ENCODE measurements at regions not wholly inside any gene's neighbourhood (a gene's known extent, or its start where the extent isn't known, plus 50 kb on each side); places are given as distances from the start of the nearest gene placed in this dataset.
A peak's percentile ranks its signal among the peaks of the same experiment; 100 is the strongest.

DNA sequence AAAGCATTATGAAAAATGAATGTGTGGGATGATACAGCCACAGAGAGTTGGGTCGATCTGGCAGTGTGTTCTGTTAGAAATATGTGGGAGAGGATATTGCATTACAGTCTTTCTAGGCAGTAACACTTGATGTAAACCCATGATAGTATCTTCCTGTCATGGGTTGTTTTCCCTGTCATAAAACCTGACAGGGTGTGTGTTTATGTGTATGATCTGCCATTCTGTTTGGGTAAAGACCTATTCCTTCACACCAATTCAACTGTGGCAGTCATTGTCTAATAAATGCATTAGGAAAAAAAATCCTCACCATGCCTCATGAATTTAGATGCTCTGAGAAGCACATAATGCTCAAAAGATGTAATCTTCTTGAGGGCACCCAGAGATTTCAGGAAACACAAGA is 501.7 kb downstream of the CDY2B start:
- no peak overlapping the region for H3K27ac ChIP-seq
- TF ChIP-seq, protein P1, sequence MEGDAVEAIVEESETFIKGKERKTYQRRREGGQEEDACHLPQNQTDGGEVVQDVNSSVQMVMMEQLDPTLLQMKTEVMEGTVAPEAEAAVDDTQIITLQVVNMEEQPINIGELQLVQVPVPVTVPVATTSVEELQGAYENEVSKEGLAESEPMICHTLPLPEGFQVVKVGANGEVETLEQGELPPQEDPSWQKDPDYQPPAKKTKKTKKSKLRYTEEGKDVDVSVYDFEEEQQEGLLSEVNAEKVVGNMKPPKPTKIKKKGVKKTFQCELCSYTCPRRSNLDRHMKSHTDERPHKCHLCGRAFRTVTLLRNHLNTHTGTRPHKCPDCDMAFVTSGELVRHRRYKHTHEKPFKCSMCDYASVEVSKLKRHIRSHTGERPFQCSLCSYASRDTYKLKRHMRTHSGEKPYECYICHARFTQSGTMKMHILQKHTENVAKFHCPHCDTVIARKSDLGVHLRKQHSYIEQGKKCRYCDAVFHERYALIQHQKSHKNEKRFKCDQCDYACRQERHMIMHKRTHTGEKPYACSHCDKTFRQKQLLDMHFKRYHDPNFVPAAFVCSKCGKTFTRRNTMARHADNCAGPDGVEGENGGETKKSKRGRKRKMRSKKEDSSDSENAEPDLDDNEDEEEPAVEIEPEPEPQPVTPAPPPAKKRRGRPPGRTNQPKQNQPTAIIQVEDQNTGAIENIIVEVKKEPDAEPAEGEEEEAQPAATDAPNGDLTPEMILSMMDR (conservative IDR thresholded peaks at IDR 0.05): no peak

DNA sequence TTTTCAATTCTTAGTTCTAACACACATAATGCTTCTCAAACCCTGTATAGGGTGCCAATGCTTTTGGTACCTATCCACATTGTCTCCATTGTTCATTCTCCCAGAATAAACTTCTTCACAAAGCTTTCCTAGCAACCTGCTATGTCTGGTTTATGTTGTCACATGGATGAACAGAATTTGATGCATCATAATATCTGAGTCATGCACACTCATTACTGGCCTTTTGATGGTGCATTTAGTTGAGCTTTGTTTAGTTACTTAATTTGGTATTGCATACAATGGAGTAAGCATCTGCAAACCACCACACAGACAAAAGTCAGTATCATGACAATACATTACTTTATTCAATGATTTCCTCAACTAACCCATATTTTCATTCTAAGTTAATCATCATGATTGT is 511.6 kb downstream of the CDY2B start:
- H3K27ac ChIP-seq: no peak overlapping the region
- TF ChIP-seq, protein P1 (conservative IDR thresholded peaks at IDR 0.05): no peak

DNA sequence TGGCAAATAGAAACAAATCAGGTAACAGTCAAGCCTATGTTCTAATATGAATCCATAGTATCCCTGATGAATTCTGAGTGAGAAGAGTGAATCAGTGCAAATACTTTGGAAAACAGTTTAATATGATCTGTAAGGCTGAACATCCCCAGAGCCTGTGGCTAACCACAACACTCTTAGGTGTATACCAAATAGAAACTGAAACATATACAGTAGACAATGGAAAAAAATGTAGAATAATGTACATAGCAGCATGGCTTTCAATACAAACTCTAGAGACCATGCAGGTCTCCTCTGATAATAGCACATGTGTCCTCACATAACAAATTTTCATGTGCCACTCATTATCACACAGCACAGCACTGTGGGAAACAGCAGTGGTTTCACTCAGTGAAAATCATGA is 513.6 kb downstream of the CDY2B start:
- TF ChIP-seq, protein P1 (conservative IDR thresholded peaks at IDR 0.05): no peak
- no peak overlapping the region for H3K27ac ChIP-seq

DNA sequence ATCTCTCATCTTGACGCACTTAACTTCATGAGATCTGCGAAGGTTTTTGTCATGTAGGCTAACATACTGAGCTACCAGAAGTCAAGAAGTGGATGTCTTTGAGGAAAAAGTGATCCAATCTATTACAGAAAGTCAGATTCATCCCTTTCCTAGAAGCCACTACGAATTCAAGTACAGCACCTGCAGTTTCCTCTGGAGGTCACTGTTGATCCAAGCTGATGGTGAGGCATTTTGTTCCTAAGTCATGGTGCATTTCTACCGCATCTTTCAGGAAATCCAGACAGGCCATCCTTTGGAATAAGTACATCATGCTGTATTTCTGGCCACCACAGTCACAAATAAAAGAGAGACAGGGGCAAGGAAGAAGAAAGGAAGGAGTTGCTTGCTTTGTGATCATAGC is 541.0 kb downstream of the CDY2B start:
- TF ChIP-seq, protein P1 (conservative IDR thresholded peaks at IDR 0.05): peak; percentile 68
- H3K27ac ChIP-seq: no peak overlapping the region

DNA sequence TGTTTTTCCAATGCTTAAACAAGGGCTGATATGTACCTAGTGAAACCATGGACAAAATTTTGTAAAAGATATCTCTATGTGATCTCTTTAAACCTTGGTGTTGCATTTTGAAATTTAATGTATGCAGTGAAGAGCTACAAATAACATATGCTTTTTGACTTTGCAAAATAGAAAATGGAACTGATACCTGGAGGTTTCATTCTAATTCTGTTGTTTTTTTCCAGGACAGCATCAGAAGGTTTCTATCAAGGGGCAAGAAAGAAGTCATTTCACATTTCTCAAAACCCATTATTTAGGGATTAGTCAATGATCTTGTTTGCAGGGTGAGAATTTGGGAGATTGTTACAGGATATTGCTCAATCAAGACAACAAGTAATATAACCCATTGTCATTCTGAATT is 549.3 kb downstream of the CDY2B start:
- TF ChIP-seq, protein P1 (conservative IDR thresholded peaks at IDR 0.05): no peak
- H3K27ac ChIP-seq: no peak overlapping the region

DNA sequence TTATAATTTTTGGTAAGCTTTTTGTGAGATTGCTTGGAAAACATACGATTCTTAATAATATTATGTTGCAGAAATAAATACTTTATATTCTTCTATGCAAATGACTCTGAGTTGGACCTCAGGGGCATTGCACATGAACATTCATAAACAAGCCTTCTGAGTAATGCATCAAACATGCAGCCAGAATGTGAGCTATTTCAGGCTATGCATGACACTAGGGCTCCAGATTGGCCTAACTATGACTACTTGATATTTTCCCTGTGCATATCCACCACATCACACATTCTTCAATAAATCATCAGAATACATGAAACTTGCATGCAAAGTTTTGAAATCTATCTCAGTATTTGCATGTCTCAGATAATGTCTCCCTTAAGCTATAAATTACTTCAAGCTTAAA is 560.1 kb downstream of the CDY2B start:
- no peak overlapping the region for H3K27ac ChIP-seq
- TF ChIP-seq, protein P1 (conservative IDR thresholded peaks at IDR 0.05): no peak

DNA sequence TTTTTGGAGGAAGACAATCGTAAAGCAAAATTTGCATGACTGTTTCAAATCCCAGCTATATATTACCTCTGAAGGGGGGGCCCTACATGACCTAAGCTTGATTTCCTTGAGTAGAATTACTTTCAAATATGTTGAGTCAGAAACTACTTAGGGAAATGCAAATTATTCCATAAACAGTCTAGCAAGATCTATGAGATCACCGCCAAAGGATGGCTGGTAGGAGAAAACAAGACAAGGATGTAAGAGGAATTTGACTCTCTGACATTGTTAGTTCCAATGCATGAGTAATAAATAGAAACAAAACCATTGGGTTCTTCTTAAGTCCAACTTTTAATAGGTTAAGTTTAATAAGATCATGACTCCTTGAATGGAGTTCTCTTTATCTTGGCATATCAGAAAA is 561.4 kb downstream of the CDY2B start:
- TF ChIP-seq, protein P1 (conservative IDR thresholded peaks at IDR 0.05): no peak
- no peak overlapping the region for H3K27ac ChIP-seq

DNA sequence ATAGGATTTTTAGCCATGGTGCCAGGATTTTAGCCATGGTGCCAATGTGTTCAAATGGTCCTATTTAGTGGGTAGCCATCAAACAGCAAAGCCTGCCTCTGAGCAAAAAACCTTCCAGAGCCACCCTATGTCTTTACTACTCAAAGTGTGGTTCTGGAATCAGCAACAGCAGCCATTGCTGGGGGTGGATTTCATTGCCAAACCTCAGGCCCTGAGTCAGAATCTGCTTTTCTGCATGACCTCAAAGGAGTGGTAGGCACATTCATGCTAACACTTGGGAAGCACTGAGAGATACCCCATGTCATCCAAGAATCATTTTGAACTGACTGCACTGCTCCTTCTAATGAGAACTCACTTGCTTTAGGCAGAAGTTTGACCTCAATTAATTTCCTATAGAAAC is 603.0 kb downstream of the CDY2B start:
- TF ChIP-seq, protein P1 (conservative IDR thresholded peaks at IDR 0.05): no peak
- H3K27ac ChIP-seq: no peak overlapping the region

All from VCaP (cell line).